HFFc6 (cell line): ENCODE measurements at regions not wholly inside any gene's neighbourhood (a gene's known extent, or its start where the extent isn't known, plus 50 kb on each side); places are given as distances from the start of the nearest gene placed in this dataset.
A peak's percentile ranks its signal among the peaks of the same experiment; 100 is the strongest.

Experiments
- DNase-seq: peaks from one replicate; pipeline ENCODE4 v3.0.0-alpha.2; 2018
- H3K27ac Mint-ChIP-seq: 2 replicates; pipeline ENCODE4 v1.8.0; 2020; ENCODE audit warnings: mild to moderate bottlenecking, mixed read lengths
- H3K27me3 Mint-ChIP-seq: 2 replicates; pipeline ENCODE4 v1.8.0; 2021; ENCODE audit warnings: mild to moderate bottlenecking, moderate library complexity, mixed read lengths; ENCODE audit not compliant: insufficient read depth
- H3K36me3 Mint-ChIP-seq: 2 replicates; pipeline ENCODE4 v1.8.0; 2021; ENCODE audit warnings: low read depth, mixed read lengths
- H3K4me1 Mint-ChIP-seq: 2 replicates; pipeline ENCODE4 v1.8.0; 2020; ENCODE audit warnings: low read depth, mixed read lengths
- H3K4me3 Mint-ChIP-seq: 2 replicates; pipeline ENCODE4 v1.8.0; 2020; ENCODE audit warnings: mild to moderate bottlenecking, moderate library complexity, mixed read lengths
- H3K9me3 Mint-ChIP-seq: 2 replicates; pipeline ENCODE4 v1.8.0; 2020; ENCODE audit warnings: mild to moderate bottlenecking, mixed read lengths
- TF ChIP-seq, protein P1 (sequence below): fragments of 200-600 bp; sonication (generic); IDR thresholded peaks from 2 replicates; pipeline ENCODE4 v1.5.0; 2021; ENCODE audit warnings: antibody characterized with exemption, mild to moderate bottlenecking

DNA sequence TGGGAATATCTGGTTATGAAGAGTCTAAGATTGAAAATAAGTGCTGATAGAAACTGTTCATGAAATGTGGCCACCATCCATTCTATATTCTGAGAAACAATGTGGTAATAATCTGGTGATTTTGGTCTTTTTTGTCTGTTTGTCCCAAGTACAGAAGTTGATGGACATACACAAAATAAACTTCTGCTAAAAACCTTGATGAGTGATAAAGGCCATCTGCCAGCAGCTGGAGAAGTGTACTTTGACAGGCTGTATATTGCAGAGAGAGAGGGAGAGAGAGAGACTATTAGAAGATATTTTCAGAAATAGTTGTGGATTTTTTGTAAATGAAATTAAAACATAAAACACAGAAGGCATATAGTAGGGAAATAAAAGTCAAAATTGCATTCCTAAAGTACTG, 96.9 kb upstream of the NABP1 start:
- Mint-ChIP-seq H3K9me3 (no peaks in the 10 kb centered on the region), H3K27ac (peak overlapping the region; percentile 4; the same call in 1 of the 2 replicates), H3K4me1 (peaks cover 54% of the 10 kb centered on the region), H3K27me3 (no peaks in the 10 kb centered on the region), H3K4me3 (no peak overlapping the region), H3K36me3 (peaks cover 3% of the 10 kb centered on the region; the same call in 1 of the 2 replicates)
- TF ChIP-seq, protein P1, sequence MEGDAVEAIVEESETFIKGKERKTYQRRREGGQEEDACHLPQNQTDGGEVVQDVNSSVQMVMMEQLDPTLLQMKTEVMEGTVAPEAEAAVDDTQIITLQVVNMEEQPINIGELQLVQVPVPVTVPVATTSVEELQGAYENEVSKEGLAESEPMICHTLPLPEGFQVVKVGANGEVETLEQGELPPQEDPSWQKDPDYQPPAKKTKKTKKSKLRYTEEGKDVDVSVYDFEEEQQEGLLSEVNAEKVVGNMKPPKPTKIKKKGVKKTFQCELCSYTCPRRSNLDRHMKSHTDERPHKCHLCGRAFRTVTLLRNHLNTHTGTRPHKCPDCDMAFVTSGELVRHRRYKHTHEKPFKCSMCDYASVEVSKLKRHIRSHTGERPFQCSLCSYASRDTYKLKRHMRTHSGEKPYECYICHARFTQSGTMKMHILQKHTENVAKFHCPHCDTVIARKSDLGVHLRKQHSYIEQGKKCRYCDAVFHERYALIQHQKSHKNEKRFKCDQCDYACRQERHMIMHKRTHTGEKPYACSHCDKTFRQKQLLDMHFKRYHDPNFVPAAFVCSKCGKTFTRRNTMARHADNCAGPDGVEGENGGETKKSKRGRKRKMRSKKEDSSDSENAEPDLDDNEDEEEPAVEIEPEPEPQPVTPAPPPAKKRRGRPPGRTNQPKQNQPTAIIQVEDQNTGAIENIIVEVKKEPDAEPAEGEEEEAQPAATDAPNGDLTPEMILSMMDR: no peak
- DNase-seq: no peak

DNA sequence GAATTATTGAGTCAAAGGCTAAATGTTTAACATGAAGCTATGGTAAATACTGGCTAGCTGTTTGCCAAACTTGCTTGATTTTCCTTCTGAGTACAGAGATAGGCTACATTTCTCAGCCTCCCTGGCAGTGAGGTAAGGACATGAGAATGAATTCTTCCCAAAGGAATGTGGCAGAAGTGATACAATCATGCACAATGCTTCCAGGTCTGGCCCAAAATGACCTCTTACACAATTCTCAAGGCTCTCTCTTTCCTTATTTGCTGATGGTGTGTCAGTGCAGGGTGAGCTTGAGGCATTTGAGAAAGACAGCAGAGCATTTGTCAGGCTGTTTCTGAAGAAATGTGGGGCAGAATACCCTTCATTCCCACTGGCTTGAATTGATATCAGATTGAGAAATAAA, 95.6 kb upstream of the NABP1 start:
- peaks cover 3% of the 10 kb centered on the region; the same call in 1 of the 2 replicates for H3K36me3 Mint-ChIP-seq
- no peaks in the 10 kb centered on the region for H3K27me3 Mint-ChIP-seq
- TF ChIP-seq, protein P1: no peak
- peak overlapping the region; percentile 19; the same call in 1 of the 2 replicates for H3K4me3 Mint-ChIP-seq
- DNase-seq: peak; percentile 81
- H3K4me1 Mint-ChIP-seq: peaks cover 49% of the 10 kb centered on the region
- H3K9me3 Mint-ChIP-seq: no peaks in the 10 kb centered on the region
- H3K27ac Mint-ChIP-seq: peak overlapping the region; percentile 81

DNA sequence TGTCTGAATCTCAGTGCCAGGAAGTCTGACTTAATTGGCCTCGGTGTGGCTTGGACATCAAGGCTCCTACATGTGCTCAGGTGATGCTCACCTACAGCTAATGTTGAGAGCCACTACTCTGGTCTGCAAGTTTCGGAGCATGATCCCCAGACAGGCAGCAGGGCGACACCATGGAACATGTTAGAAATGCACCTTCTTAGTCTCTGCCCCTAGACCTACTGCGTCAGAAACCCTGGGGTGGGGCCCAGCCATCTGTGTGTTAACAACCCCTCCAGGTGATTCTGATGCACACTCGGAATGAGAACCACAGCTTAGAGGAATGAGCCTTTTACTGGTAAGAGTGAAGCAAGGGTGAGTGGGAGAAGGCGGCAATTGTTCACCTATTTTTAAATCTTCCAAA, 86.9 kb upstream of the NABP1 start:
- TF ChIP-seq, protein P1: no peak
- Mint-ChIP-seq H3K27me3 (no peaks in the 10 kb centered on the region), H3K36me3 (no peaks in the 10 kb centered on the region), H3K4me3 (no peak overlapping the region), H3K4me1 (peaks cover 24% of the 10 kb centered on the region), H3K9me3 (no peaks in the 10 kb centered on the region), H3K27ac (no peak overlapping the region)
- DNase-seq: no peak

DNA sequence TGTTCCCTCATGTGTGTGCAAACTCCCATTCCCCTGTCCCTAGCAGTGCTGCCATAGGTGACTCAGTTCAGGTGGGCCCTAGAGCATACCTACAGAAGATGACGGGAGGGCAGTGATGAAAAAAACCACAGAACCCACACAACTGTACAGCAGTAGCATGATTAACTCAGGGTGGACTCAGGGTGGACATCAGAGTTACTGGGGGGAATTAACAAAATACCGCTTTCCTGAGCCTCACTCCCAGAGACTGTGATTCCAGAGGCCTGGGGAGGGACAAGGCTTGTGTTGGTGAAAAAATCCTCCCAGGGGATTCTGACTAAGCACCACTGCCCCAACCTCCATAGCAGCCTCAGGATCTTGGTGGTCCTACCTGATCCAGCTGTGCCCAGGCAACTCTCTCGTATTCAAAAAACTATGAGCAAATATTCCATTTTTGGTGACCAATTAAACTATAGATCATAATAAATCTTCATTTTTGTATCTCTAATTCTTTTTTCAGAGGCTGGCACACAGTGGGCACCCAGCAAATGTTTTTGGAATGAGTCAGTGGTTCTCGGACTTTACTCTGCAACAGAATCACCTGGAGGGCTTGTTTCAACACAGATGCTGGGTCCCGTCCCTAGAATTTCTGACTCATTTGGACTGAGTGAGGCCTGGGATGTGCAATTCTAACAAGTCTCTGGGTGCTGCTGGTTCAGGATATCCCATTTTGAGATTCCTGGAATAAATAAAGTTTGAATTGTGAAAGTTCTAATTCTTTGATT, 84.1 kb upstream of the NABP1 start:
- Mint-ChIP-seq H3K36me3 (no peaks in the 10 kb centered on the region), H3K4me3 (no peak overlapping the region), H3K27me3 (no peaks in the 10 kb centered on the region), H3K4me1 (peaks cover 17% of the 10 kb centered on the region), H3K27ac (peak overlapping the region; percentile 22; the same call in 1 of the 2 replicates), H3K9me3 (no peaks in the 10 kb centered on the region)
- peak; percentile 60 for DNase-seq
- TF ChIP-seq, protein P1: no peak

DNA sequence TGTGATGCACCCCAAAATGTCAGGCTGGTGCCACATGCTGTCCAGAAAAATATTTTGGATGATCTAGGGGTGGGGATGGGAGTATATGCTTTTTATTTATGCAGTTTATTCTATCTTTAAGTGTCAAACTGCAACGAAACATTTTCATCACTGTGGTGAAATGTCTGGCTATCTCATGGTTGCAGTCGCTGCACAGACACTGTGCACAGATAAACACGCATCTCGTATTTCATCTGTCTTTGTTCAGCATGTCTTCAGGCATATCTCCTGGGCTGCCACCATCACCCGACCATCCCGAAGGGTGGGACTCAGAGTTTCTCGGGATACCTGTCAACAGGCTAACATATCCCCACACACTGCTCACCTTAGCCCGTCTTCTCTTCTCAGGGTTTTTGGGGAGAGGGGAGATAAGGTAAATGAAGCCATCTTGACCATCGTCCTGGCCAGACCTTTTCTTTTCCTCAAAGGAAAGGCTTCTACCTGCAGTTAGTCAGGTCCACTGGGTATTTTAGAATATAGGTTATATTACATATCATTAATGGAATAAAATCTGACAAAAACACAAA, 80.7 kb upstream of the NABP1 start:
- Mint-ChIP-seq H3K27ac (no peak overlapping the region), H3K4me3 (no peak overlapping the region), H3K9me3 (no peaks in the 10 kb centered on the region), H3K4me1 (peaks cover 27% of the 10 kb centered on the region), H3K27me3 (no peaks in the 10 kb centered on the region; the same call in 1 of the 2 replicates), H3K36me3 (no peaks in the 10 kb centered on the region)
- no peak for DNase-seq
- TF ChIP-seq, protein P1: no peak
